Spleen (tissue), 7 donors: ENCODE measurements at regions not wholly inside any gene's neighbourhood (a gene's known extent, or its start where the extent isn't known, plus 50 kb on each side); places are given as distances from the start of the nearest gene placed in this dataset.

ENCODE experiments used
- POLR2A ChIP-seq, 3 donors: fragments of 450-650 bp; IDR thresholded peaks; one replicate each; pipeline ENCODE4 v1.5.1; 2017; ENCODE audit warnings: antibody characterized with exemption in 3 of 3, mild to moderate bottlenecking in 1 of 3
- POLR2AphosphoS5 ChIP-seq, 3 donors: sonication (generic); formaldehyde crosslinking; IDR thresholded peaks; one replicate each; pipeline ENCODE4 v1.5.1; 2017; ENCODE audit warnings: antibody characterized with exemption in 3 of 3
- TF ChIP-seq, protein P1 (sequence below), 11 experiments: fragments of 200-600 bp in 7 of 11; fragments of 450-650 bp in 4 of 11; sonication (generic) in 4 of 11; IDR thresholded peaks in 8 of 11; conservative IDR thresholded peaks in 3 of 11; 1 replicate in 7 of 11; 2 replicates in 4 of 11; pipeline versions ENCODE4 v1.4.0 to v1.8.0; 2016 to 2021; ENCODE audit warnings: antibody characterized with exemption in 11 of 11, inconsistent platforms in 4 of 11, mild to moderate bottlenecking in 1 of 11
- donor health status: DM: no; HTN: no; CAD: no; lungs with moderate emphysema.
- donor health status: DM: no; HTN: no; CAD: no.
- donor health status: DM: no; HTN: no; CAD: no.

DNA sequence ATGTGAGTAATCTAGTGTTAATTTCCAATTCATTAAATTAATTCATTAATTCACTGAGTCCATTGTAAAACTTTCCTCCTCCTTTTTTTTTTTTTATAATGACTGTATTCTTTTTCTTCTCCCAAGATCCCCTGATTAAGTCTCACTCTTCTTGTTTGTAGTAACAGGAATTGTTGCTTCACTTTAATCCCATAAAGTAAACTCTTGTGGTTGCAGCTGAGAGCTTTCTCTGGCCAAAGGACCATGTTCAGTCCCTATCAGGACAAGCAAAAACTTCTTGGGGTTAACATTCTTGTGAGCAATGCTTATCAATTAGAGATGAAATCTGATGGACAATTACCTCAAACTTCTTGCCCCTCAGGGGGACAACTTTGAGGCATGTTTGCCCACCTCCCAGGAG is 400.2 kb upstream of the SPHKAP start:
- TF ChIP-seq, protein P1, sequence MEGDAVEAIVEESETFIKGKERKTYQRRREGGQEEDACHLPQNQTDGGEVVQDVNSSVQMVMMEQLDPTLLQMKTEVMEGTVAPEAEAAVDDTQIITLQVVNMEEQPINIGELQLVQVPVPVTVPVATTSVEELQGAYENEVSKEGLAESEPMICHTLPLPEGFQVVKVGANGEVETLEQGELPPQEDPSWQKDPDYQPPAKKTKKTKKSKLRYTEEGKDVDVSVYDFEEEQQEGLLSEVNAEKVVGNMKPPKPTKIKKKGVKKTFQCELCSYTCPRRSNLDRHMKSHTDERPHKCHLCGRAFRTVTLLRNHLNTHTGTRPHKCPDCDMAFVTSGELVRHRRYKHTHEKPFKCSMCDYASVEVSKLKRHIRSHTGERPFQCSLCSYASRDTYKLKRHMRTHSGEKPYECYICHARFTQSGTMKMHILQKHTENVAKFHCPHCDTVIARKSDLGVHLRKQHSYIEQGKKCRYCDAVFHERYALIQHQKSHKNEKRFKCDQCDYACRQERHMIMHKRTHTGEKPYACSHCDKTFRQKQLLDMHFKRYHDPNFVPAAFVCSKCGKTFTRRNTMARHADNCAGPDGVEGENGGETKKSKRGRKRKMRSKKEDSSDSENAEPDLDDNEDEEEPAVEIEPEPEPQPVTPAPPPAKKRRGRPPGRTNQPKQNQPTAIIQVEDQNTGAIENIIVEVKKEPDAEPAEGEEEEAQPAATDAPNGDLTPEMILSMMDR (IDR thresholded peaks at IDR 0.05 in 8 of 11, conservative IDR thresholded peaks at IDR 0.05 in 3 of 11), result no peak
- TF ChIP-seq POLR2AphosphoS5 (IDR thresholded peaks at IDR 0.05) (no peak), POLR2A (IDR thresholded peaks at IDR 0.05) (no peak)
